ENCODE measurements at regions not wholly inside any gene's neighbourhood (a gene's known extent, or its start where the extent isn't known, plus 50 kb on each side); places are given as distances from the start of the nearest gene placed in this dataset.
"Not testable (repeated sequence)": the region's sequence is repeated elsewhere in the genome, so short reads cannot be mapped to it uniquely, and the experiment has no call there.

- Mint-ChIP-seq H3K27me3 (no peaks in the 10 kb centered on the region), H3K36me3 (no peaks in the 10 kb centered on the region), H3K27ac (no peak overlapping the region), H3K9me3 (peaks cover 0 to 5% (median 0%) of the 10 kb centered on the region in 7 donors), H3K4me1 (no peaks in the 10 kb centered on the region), H3K4me3 (no peak overlapping the region)
- DNase-seq (no peak), ATAC-seq (ENCODE audit: low read depth in 2 of 2) (no peak)
Observed at GRCh38 chr2:51960841-51961335, 929.0 kb upstream of the NRXN1 start.

GRCh38 chr2:51960281-51960680, 928.3 kb upstream of the NRXN1 start:
- H3K9me3 Mint-ChIP-seq: peaks cover 0 to 7% (median 1%) of the 10 kb centered on the region in 7 donors
- no peak for ATAC-seq (ENCODE audit: low read depth in 2 of 2)
- H3K4me3 Mint-ChIP-seq: no peak overlapping the region
- H3K4me1 Mint-ChIP-seq: no peaks in the 10 kb centered on the region
- DNase-seq: no peak
- H3K36me3 Mint-ChIP-seq: no peaks in the 10 kb centered on the region
- no peaks in the 10 kb centered on the region for H3K27me3 Mint-ChIP-seq
- H3K27ac Mint-ChIP-seq: no peak overlapping the region

GRCh38 chr2:51959696-51960095, 927.8 kb upstream of the NRXN1 start:
- ATAC-seq (ENCODE audit: low read depth in 2 of 2): no peak

GRCh38 chr2:51953931-51954330, 922.0 kb upstream of the NRXN1 start:
- H3K36me3 Mint-ChIP-seq: no peaks in the 10 kb centered on the region

More at GRCh38 chr2:51959696-51960095, 927.8 kb upstream of the NRXN1 start:
- Mint-ChIP-seq H3K36me3 (no peaks in the 10 kb centered on the region), H3K9me3 (peaks cover 0 to 7% (median 2%) of the 10 kb centered on the region in 7 donors), H3K4me3 (no peak overlapping the region), H3K27me3 (no peaks in the 10 kb centered on the region), H3K27ac (no peak overlapping the region), H3K4me1 (no peaks in the 10 kb centered on the region)
- DNase-seq: no peak

GRCh38 chr2:51921076-51921475, 889.1 kb upstream of the NRXN1 start:
- ATAC-seq (ENCODE audit: low read depth in 2 of 2): no peak
- H3K4me1 Mint-ChIP-seq: no peaks in the 10 kb centered on the region
- H3K27ac Mint-ChIP-seq: no peak overlapping the region
- DNase-seq: no peak
- H3K36me3 Mint-ChIP-seq: no peaks in the 10 kb centered on the region
- peaks cover 4 to 20% (median 4%) of the 10 kb centered on the region in 7 donors for H3K9me3 Mint-ChIP-seq
- no peaks in the 10 kb centered on the region for H3K27me3 Mint-ChIP-seq
- H3K4me3 Mint-ChIP-seq: no peak overlapping the region

More at GRCh38 chr2:51953931-51954330, 922.0 kb upstream of the NRXN1 start:
- Mint-ChIP-seq H3K4me3 (no peak overlapping the region), H3K4me1 (no peaks in the 10 kb centered on the region), H3K9me3 (peaks cover 8 to 33% (median 22%) of the 10 kb centered on the region in 7 donors), H3K27me3 (no peaks in the 10 kb centered on the region), H3K27ac (no peak overlapping the region)
- ATAC-seq (ENCODE audit: low read depth in 2 of 2) (no peak), DNase-seq (no peak)

- Mint-ChIP-seq H3K36me3 (no peaks in the 10 kb centered on the region), H3K4me3 (no peak overlapping the region), H3K27me3 (no peaks in the 10 kb centered on the region), H3K27ac (no peak overlapping the region), H3K9me3 (peaks cover 2 to 23% (median 7%) of the 10 kb centered on the region in 7 donors), H3K4me1 (no peaks in the 10 kb centered on the region)
- ATAC-seq (ENCODE audit: low read depth in 2 of 2) (no peak), DNase-seq (no peak)
Observed at GRCh38 chr2:51920509-51920908, 888.6 kb upstream of the NRXN1 start.

- Mint-ChIP-seq H3K4me3 (no peak overlapping the region), H3K4me1 (no peaks in the 10 kb centered on the region), H3K27me3 (no peaks in the 10 kb centered on the region), H3K9me3 (peaks cover 0 to 20% (median 8%) of the 10 kb centered on the region in 7 donors), H3K27ac (no peak overlapping the region), H3K36me3 (no peaks in the 10 kb centered on the region)
- no peak for ATAC-seq (ENCODE audit: low read depth in 2 of 2)
- no peak for DNase-seq
Observed at GRCh38 chr2:51919395-51919794, 887.5 kb upstream of the NRXN1 start.

- DNase-seq: no peak
- Mint-ChIP-seq H3K27ac (no peak overlapping the region), H3K4me1 (no peaks in the 10 kb centered on the region), H3K9me3 (peaks cover 0 to 25% (median 15%) of the 10 kb centered on the region in 7 donors), H3K27me3 (no peaks in the 10 kb centered on the region), H3K4me3 (no peak overlapping the region), H3K36me3 (no peaks in the 10 kb centered on the region)
- ATAC-seq (ENCODE audit: low read depth in 2 of 2): no peak
Observed at GRCh38 chr2:51918113-51918512, 886.2 kb upstream of the NRXN1 start.

- DNase-seq (no peak), ATAC-seq (ENCODE audit: low read depth in 2 of 2) (no peak)
- H3K27ac Mint-ChIP-seq: no peak overlapping the region
- peaks cover 0 to 9% (median 0%) of the 10 kb centered on the region in 7 donors for H3K9me3 Mint-ChIP-seq
- H3K27me3 Mint-ChIP-seq: no peaks in the 10 kb centered on the region
- H3K4me3 Mint-ChIP-seq: no peak overlapping the region
- H3K36me3 Mint-ChIP-seq: no peaks in the 10 kb centered on the region
- no peaks in the 10 kb centered on the region for H3K4me1 Mint-ChIP-seq
Observed at GRCh38 chr2:51903728-51904127, 871.8 kb upstream of the NRXN1 start.

- Mint-ChIP-seq H3K27ac (no peak overlapping the region), H3K36me3 (no peaks in the 10 kb centered on the region), H3K4me3 (no peak overlapping the region), H3K27me3 (no peaks in the 10 kb centered on the region), H3K9me3 (peaks cover 0 to 9% (median 0%) of the 10 kb centered on the region in 7 donors), H3K4me1 (no peaks in the 10 kb centered on the region)
- DNase-seq (no peak), ATAC-seq (ENCODE audit: low read depth in 2 of 2) (no peak)
Observed at GRCh38 chr2:51899643-51900042, 867.7 kb upstream of the NRXN1 start.

GRCh38 chr2:51894584-51894983, 862.7 kb upstream of the NRXN1 start:
- H3K36me3 Mint-ChIP-seq; H3K9me3 Mint-ChIP-seq; H3K27ac Mint-ChIP-seq; H3K27me3 Mint-ChIP-seq; ATAC-seq (ENCODE audit: low read depth in 2 of 2); H3K4me3 Mint-ChIP-seq; H3K4me1 Mint-ChIP-seq; DNase-seq: not testable (repeated sequence)

- Mint-ChIP-seq H3K27me3 (no peaks in the 10 kb centered on the region), H3K9me3 (peaks cover 0 to 14% (median 8%) of the 10 kb centered on the region in 7 donors), H3K36me3 (no peaks in the 10 kb centered on the region), H3K27ac (no peak overlapping the region), H3K4me1 (no peaks in the 10 kb centered on the region), H3K4me3 (no peak overlapping the region)
- ATAC-seq (ENCODE audit: low read depth in 2 of 2): no peak
- DNase-seq: no peak
Observed at GRCh38 chr2:51888120-51888519, 856.2 kb upstream of the NRXN1 start.

- Mint-ChIP-seq H3K4me3 (no peak overlapping the region), H3K27me3 (no peaks in the 10 kb centered on the region), H3K9me3 (peaks cover 0 to 29% (median 11%) of the 10 kb centered on the region in 7 donors), H3K36me3 (no peaks in the 10 kb centered on the region), H3K4me1 (no peaks in the 10 kb centered on the region), H3K27ac (no peak overlapping the region)
- no peak for ATAC-seq (ENCODE audit: low read depth in 2 of 2)
- no peak for DNase-seq
Observed at GRCh38 chr2:51881673-51882072, 849.7 kb upstream of the NRXN1 start.

GRCh38 chr2:51880153-51880552, 848.2 kb upstream of the NRXN1 start:
- no peaks in the 10 kb centered on the region for H3K27me3 Mint-ChIP-seq
- H3K4me3 Mint-ChIP-seq: no peak overlapping the region
- H3K36me3 Mint-ChIP-seq: no peaks in the 10 kb centered on the region
- H3K9me3 Mint-ChIP-seq: peaks cover 7 to 32% (median 14%) of the 10 kb centered on the region in 7 donors
- H3K4me1 Mint-ChIP-seq: no peaks in the 10 kb centered on the region
- no peak overlapping the region for H3K27ac Mint-ChIP-seq
- DNase-seq: no peak
- ATAC-seq (ENCODE audit: low read depth in 2 of 2): no peak

- DNase-seq (no peak), ATAC-seq (ENCODE audit: low read depth in 2 of 2) (no peak)
- no peaks in the 10 kb centered on the region for H3K4me1 Mint-ChIP-seq
- peaks cover 2 to 25% (median 5%) of the 10 kb centered on the region in 7 donors for H3K9me3 Mint-ChIP-seq
- no peak overlapping the region for H3K27ac Mint-ChIP-seq
- no peaks in the 10 kb centered on the region for H3K27me3 Mint-ChIP-seq
- no peak overlapping the region for H3K4me3 Mint-ChIP-seq
- no peaks in the 10 kb centered on the region for H3K36me3 Mint-ChIP-seq
Observed at GRCh38 chr2:51866361-51866760, 834.4 kb upstream of the NRXN1 start.
